Stomach (tissue), 4 donors: ENCODE measurements at regions not wholly inside any gene's neighbourhood (a gene's known extent, or its start where the extent isn't known, plus 50 kb on each side); places are given as distances from the start of the nearest gene placed in this dataset.

Source experiments
- EP300 ChIP-seq: sonication (generic); formaldehyde crosslinking; IDR thresholded peaks from one replicate; pipeline ENCODE4 v1.6.1; 2017; ENCODE audit warnings: antibody characterized with exemption
- TF ChIP-seq, protein P1 (sequence below), 7 experiments: fragments of 450-650 bp in 4 of 7; fragments of 200-600 bp in 3 of 7; sonication (generic) in 3 of 7; IDR thresholded peaks; one replicate each; pipeline ENCODE4 v1.5.1; 2016 to 2019; ENCODE audit warnings: antibody characterized with exemption in 7 of 7, control low read depth in 2 of 7, mild to moderate bottlenecking in 1 of 7

DNA sequence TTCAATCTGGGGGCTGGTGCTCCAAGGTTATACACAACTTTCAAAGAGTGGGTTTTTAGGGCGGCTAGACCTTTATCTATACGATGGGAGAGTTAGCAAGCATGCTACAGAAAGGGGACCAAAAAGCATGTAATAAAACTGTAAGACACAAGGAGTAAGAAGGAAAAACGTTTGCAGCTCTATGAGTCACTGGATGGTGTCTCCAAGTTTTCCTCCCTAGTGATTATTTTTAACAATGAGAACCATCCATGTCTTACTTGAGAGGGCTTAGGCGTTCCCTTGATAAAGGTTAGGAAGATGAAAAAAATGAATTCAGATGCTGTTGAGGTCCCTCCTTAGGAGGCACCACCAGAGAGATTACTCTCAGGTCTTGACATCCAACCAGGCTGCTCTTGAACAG is 75.9 kb downstream of the HRH4 start:
- TF ChIP-seq EP300: no peak
- TF ChIP-seq, protein P1, sequence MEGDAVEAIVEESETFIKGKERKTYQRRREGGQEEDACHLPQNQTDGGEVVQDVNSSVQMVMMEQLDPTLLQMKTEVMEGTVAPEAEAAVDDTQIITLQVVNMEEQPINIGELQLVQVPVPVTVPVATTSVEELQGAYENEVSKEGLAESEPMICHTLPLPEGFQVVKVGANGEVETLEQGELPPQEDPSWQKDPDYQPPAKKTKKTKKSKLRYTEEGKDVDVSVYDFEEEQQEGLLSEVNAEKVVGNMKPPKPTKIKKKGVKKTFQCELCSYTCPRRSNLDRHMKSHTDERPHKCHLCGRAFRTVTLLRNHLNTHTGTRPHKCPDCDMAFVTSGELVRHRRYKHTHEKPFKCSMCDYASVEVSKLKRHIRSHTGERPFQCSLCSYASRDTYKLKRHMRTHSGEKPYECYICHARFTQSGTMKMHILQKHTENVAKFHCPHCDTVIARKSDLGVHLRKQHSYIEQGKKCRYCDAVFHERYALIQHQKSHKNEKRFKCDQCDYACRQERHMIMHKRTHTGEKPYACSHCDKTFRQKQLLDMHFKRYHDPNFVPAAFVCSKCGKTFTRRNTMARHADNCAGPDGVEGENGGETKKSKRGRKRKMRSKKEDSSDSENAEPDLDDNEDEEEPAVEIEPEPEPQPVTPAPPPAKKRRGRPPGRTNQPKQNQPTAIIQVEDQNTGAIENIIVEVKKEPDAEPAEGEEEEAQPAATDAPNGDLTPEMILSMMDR (IDR thresholded peaks at IDR 0.05): no peak
